DND-41 (cell line): ENCODE measurements at regions not wholly inside any gene's neighbourhood (a gene's known extent, or its start where the extent isn't known, plus 50 kb on each side); places are given as distances from the start of the nearest gene placed in this dataset.

Experiments
- CTCF ChIP-seq: IDR thresholded peaks from 2 replicates; pipeline ENCODE4 v1.5.1; 2012; ENCODE audit warnings: borderline replicate concordance, low read length, moderate library complexity, mild to moderate bottlenecking; ENCODE audit not compliant: poor library complexity, severe bottlenecking; ENCODE audit errors: extremely low read depth
- EZH2 ChIP-seq: IDR thresholded peaks from 3 replicates; pipeline ENCODE4 v1.6.1; 2012; ENCODE audit warnings: borderline replicate concordance, low read depth, mild to moderate bottlenecking, moderate library complexity, low read length, inconsistent platforms; ENCODE audit not compliant: severe bottlenecking

GRCh38 chr22:47616396-47617020, 854.1 kb downstream of the TBC1D22A start:
- TF ChIP-seq CTCF (no peak), EZH2 (no peak)
